ENCODE measurements at regions not wholly inside any gene's neighbourhood (a gene's known extent, or its start where the extent isn't known, plus 50 kb on each side); places are given as distances from the start of the nearest gene placed in this dataset.

DNA sequence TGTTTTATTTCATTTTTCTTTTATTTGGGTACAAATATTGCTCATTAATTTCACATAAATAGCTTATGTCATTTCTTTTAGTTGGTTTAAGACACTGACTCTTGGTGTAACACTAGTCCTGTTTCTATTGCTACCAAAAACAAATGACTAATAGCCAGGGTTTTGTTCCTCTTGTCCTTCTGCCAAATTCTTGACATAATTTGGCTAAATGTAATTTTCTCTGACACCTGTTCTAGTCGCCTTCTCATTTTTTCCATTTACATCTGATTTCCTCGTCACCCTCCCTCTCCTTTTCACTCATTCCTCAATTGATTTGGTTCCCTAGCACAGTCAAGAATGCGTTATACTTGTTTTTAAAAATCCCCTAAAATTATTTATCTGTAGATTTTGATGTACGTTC is 1718.7 kb downstream of the EFNB2 start:
- TF ChIP-seq RAD21 (IDR thresholded peaks at IDR 0.05; ENCODE audit: low read depth) (no peak), REST (IDR thresholded peaks at IDR 0.05; ENCODE audit: low read depth) (no peak), NFIC (IDR thresholded peaks at IDR 0.05) (no peak), TCF12 (IDR thresholded peaks at IDR 0.05; ENCODE audit: low read depth) (no peak), FOXM1 (IDR thresholded peaks at IDR 0.05; ENCODE audit: borderline replicate concordance, low read depth) (no peak), EP300 (IDR thresholded peaks at IDR 0.05; ENCODE audit: borderline replicate concordance) (no peak), YY1 (IDR thresholded peaks at IDR 0.05; ENCODE audit: low read depth) (no peak), TAF1 (IDR thresholded peaks at IDR 0.05; ENCODE audit: low read depth) (no peak), TEAD4 (IDR thresholded peaks at IDR 0.05) (peak; percentile 46; the same call in 1 of the 2 replicates), CREB1 (IDR thresholded peaks at IDR 0.05; ENCODE audit: low read depth) (no peak)
- TF ChIP-seq, protein P1, sequence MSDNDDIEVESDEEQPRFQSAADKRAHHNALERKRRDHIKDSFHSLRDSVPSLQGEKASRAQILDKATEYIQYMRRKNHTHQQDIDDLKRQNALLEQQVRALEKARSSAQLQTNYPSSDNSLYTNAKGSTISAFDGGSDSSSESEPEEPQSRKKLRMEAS (IDR thresholded peaks at IDR 0.05): no peak
